Ovary (tissue), 3 donors: ENCODE measurements at regions not wholly inside any gene's neighbourhood (a gene's known extent, or its start where the extent isn't known, plus 50 kb on each side); places are given as distances from the start of the nearest gene placed in this dataset.

Source experiments
- EP300 ChIP-seq: sonication (generic); formaldehyde crosslinking; IDR thresholded peaks from one replicate; pipeline ENCODE4 v1.6.1; 2017; ENCODE audit warnings: antibody characterized with exemption
- POLR2A ChIP-seq: fragments of 450-650 bp; IDR thresholded peaks from one replicate; pipeline ENCODE4 v1.6.1; 2017; ENCODE audit warnings: antibody characterized with exemption, mild to moderate bottlenecking, moderate library complexity
- TF ChIP-seq, protein P1 (sequence below), 3 donors: fragments of 450-650 bp in 2 of 3; fragments of 200-600 bp in 1 of 3; IDR thresholded peaks; one replicate each; pipeline versions ENCODE4 v1.5.1 to v1.8.0; 2016 to 2022; ENCODE audit warnings: antibody characterized with exemption in 3 of 3, mild to moderate bottlenecking in 1 of 3
- donor health status: DM: no; HTN: no; CAD: no.

GRCh38 chr4:34922325-34922724 lies 1322.0 kb downstream of the ARAP2 start:
- TF ChIP-seq, protein P1, sequence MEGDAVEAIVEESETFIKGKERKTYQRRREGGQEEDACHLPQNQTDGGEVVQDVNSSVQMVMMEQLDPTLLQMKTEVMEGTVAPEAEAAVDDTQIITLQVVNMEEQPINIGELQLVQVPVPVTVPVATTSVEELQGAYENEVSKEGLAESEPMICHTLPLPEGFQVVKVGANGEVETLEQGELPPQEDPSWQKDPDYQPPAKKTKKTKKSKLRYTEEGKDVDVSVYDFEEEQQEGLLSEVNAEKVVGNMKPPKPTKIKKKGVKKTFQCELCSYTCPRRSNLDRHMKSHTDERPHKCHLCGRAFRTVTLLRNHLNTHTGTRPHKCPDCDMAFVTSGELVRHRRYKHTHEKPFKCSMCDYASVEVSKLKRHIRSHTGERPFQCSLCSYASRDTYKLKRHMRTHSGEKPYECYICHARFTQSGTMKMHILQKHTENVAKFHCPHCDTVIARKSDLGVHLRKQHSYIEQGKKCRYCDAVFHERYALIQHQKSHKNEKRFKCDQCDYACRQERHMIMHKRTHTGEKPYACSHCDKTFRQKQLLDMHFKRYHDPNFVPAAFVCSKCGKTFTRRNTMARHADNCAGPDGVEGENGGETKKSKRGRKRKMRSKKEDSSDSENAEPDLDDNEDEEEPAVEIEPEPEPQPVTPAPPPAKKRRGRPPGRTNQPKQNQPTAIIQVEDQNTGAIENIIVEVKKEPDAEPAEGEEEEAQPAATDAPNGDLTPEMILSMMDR (IDR thresholded peaks at IDR 0.05), result no peak
- TF ChIP-seq POLR2A (no peak), EP300 (no peak)
